ENCODE measurements at regions not wholly inside any gene's neighbourhood (a gene's known extent, or its start where the extent isn't known, plus 50 kb on each side); places are given as distances from the start of the nearest gene placed in this dataset.
"Not testable (repeated sequence)": the region's sequence is repeated elsewhere in the genome, so short reads cannot be mapped to it uniquely, and the experiment has no call there.

- no peaks in the 10 kb centered on the region for H3K27me3 ChIP-seq (ENCODE audit: control insufficient read depth in 1 of 2, insufficient read depth in 2 of 2, low read length in 2 of 2)
- H3K36me3 Mint-ChIP-seq (ENCODE audit: low read depth), result no peaks in the 10 kb centered on the region
- no peak overlapping the region for H3K27ac Mint-ChIP-seq
- no peak overlapping the region for H3K27ac ChIP-seq (ENCODE audit: low read depth in 1 of 2, low read length in 2 of 2)
- H3K9me3 ChIP-seq (ENCODE audit: control insufficient read depth in 1 of 2, insufficient read depth in 1 of 2, low read length in 2 of 2), result peaks cover 0 to 7% of the 10 kb centered on the region in 2 experiments
- intact Hi-C loops (cut with DNase I, micrococcal nuclease), result no loop called here
- no peaks in the 10 kb centered on the region for H3K4me1 ChIP-seq (ENCODE audit: insufficient read depth, low read length)
- CTCF ChIA-PET, result no interaction called here
- no peak overlapping the region for H3K4me3 Mint-ChIP-seq
- POLR2A ChIA-PET, result no interaction called here
- no peaks in the 10 kb centered on the region for H3K9me3 Mint-ChIP-seq
- no peak overlapping the region for H3K4me3 ChIP-seq (ENCODE audit: low read length)
- H3K27me3 Mint-ChIP-seq, result peaks cover 4% of the 10 kb centered on the region
- TF ChIP-seq, protein P1, sequence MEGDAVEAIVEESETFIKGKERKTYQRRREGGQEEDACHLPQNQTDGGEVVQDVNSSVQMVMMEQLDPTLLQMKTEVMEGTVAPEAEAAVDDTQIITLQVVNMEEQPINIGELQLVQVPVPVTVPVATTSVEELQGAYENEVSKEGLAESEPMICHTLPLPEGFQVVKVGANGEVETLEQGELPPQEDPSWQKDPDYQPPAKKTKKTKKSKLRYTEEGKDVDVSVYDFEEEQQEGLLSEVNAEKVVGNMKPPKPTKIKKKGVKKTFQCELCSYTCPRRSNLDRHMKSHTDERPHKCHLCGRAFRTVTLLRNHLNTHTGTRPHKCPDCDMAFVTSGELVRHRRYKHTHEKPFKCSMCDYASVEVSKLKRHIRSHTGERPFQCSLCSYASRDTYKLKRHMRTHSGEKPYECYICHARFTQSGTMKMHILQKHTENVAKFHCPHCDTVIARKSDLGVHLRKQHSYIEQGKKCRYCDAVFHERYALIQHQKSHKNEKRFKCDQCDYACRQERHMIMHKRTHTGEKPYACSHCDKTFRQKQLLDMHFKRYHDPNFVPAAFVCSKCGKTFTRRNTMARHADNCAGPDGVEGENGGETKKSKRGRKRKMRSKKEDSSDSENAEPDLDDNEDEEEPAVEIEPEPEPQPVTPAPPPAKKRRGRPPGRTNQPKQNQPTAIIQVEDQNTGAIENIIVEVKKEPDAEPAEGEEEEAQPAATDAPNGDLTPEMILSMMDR (IDR thresholded peaks at IDR 0.05), result no peak
- DNase-seq, result no peak
- ATAC-seq (ENCODE audit: poor library complexity), result no peak
- no peaks in the 10 kb centered on the region for H3K4me1 Mint-ChIP-seq (ENCODE audit: low read depth)
- H3K36me3 ChIP-seq (ENCODE audit: insufficient read depth, low read length), result no peaks in the 10 kb centered on the region
Observed at GRCh38 chr1:213419401-213420030, 368.5 kb downstream of the RPS6KC1 start.

DNA sequence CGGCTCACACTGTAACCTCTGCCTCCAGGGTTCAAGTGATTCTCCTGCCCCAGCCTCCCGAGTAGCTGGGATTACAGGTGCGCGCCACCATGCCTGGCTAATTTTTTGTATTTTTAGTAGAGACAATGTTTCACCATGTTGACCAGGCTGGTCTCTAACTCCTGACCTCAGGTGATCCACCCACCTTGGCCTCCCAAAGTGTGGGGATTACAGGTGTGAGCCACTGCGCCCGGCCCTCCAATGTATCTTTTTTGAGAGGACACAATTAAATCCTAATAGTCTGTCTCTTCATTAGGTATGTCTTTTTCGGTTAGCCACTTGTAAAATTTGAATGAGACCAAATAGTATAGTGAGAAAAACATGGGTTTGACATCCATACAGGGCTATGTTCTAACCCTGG lies 370.1 kb downstream of the RPS6KC1 start:
- H3K36me3 ChIP-seq (ENCODE audit: insufficient read depth, low read length); DNase-seq; H3K4me1 Mint-ChIP-seq (ENCODE audit: low read depth); CTCF ChIA-PET; H3K27me3 ChIP-seq (ENCODE audit: control insufficient read depth in 1 of 2, insufficient read depth in 2 of 2, low read length in 2 of 2); H3K4me3 ChIP-seq (ENCODE audit: low read length); H3K36me3 Mint-ChIP-seq (ENCODE audit: low read depth); H3K27ac Mint-ChIP-seq; H3K4me1 ChIP-seq (ENCODE audit: insufficient read depth, low read length); H3K4me3 Mint-ChIP-seq; H3K9me3 Mint-ChIP-seq; ATAC-seq (ENCODE audit: poor library complexity); intact Hi-C loops (cut with DNase I, micrococcal nuclease); H3K27ac ChIP-seq (ENCODE audit: low read depth in 1 of 2, low read length in 2 of 2): not testable (repeated sequence)
- POLR2A ChIA-PET, result interaction anchor here (0.5 kb wide), 1 partner anchor 28 kb away, joined by 3 read pairs; no protein-coding TSS in a partner anchor
- H3K27me3 Mint-ChIP-seq, result peaks cover 11% of the 10 kb centered on the region
- H3K9me3 ChIP-seq (ENCODE audit: control insufficient read depth in 1 of 2, insufficient read depth in 1 of 2, low read length in 2 of 2), result peaks cover 0 to 15% of the 10 kb centered on the region in 2 experiments

DNA sequence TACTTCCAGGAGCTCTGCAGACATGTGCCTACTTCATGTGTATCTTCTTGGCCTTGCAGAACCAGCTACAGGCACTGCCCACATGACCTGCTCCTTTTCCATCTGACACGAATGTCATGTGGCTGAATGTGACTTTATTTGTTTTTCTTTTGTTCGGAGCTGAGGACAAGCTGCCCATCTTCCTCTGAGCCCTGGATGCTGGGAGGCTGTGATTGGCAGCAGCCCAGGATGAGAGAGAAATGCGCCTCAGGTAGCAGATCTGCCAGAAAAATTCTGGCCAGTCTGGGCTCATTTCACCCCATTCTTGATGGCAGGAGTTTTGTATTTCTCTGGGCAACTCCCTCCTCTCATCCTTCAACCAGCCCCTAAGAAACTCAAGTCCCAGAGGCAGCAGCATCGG lies 372.0 kb downstream of the RPS6KC1 start:
- POLR2A ChIA-PET, result no interaction called here
- H3K36me3 ChIP-seq (ENCODE audit: insufficient read depth, low read length), result no peaks in the 10 kb centered on the region
- peaks cover 0 to 12% of the 10 kb centered on the region in 2 experiments for H3K9me3 ChIP-seq (ENCODE audit: control insufficient read depth in 1 of 2, insufficient read depth in 1 of 2, low read length in 2 of 2)
- H3K4me1 ChIP-seq (ENCODE audit: insufficient read depth, low read length), result no peaks in the 10 kb centered on the region
- Mint-ChIP-seq H3K27ac (no peak overlapping the region), H3K4me1 (ENCODE audit: low read depth) (no peaks in the 10 kb centered on the region), H3K4me3 (no peak overlapping the region), H3K27me3 (peaks cover 10% of the 10 kb centered on the region), H3K9me3 (no peaks in the 10 kb centered on the region), H3K36me3 (ENCODE audit: low read depth) (no peaks in the 10 kb centered on the region)
- no peak for DNase-seq
- H3K4me3 ChIP-seq (ENCODE audit: low read length), result no peak overlapping the region
- CTCF ChIA-PET, result no interaction called here
- ATAC-seq (ENCODE audit: poor library complexity), result no peak
- H3K27ac ChIP-seq (ENCODE audit: low read depth in 1 of 2, low read length in 2 of 2), result no peak overlapping the region
- TF ChIP-seq, protein P1 (IDR thresholded peaks at IDR 0.05), result no peak
- intact Hi-C loops (cut with DNase I, micrococcal nuclease), result no loop called here
- no peaks in the 10 kb centered on the region for H3K27me3 ChIP-seq (ENCODE audit: control insufficient read depth in 1 of 2, insufficient read depth in 2 of 2, low read length in 2 of 2)

DNA sequence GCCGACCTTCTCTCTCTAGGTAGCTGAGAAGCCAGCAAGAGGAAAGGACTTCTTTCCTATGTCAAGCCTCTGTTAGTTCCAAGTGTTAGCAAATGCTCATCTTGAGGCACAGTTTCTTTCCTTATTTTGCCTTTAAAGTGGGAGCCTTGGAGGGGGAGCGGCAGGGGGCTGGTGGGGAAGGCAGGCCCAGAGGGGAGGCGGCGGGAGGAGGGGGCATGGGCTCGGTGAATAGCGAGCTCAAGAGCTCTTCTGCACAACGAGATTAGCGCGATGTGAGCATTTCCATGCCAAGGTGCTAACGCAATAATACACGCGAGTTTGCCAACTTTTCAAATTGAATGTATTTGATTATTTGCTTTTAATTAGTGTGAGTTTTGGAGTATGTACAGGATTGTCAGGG lies 372.6 kb downstream of the RPS6KC1 start:
- no peaks in the 10 kb centered on the region for H3K4me1 ChIP-seq (ENCODE audit: insufficient read depth, low read length)
- ATAC-seq (ENCODE audit: poor library complexity) (no peak), DNase-seq (no peak)
- H3K27me3 Mint-ChIP-seq, result peaks cover 8% of the 10 kb centered on the region
- H3K9me3 ChIP-seq (ENCODE audit: control insufficient read depth in 1 of 2, insufficient read depth in 1 of 2, low read length in 2 of 2), result peaks cover 0 to 11% of the 10 kb centered on the region in 2 experiments
- intact Hi-C loops (cut with DNase I, micrococcal nuclease), result no loop called here
- no peaks in the 10 kb centered on the region for H3K27me3 ChIP-seq (ENCODE audit: control insufficient read depth in 1 of 2, insufficient read depth in 2 of 2, low read length in 2 of 2)
- H3K4me3 Mint-ChIP-seq, result no peak overlapping the region
- H3K9me3 Mint-ChIP-seq, result no peaks in the 10 kb centered on the region
- H3K4me1 Mint-ChIP-seq (ENCODE audit: low read depth), result no peaks in the 10 kb centered on the region
- no peak overlapping the region for H3K27ac ChIP-seq (ENCODE audit: low read depth in 1 of 2, low read length in 2 of 2)
- no peak overlapping the region for H3K27ac Mint-ChIP-seq
- H3K36me3 Mint-ChIP-seq (ENCODE audit: low read depth), result no peaks in the 10 kb centered on the region
- ChIA-PET CTCF (no interaction called here), POLR2A (no interaction called here)
- no peaks in the 10 kb centered on the region for H3K36me3 ChIP-seq (ENCODE audit: insufficient read depth, low read length)
- H3K4me3 ChIP-seq (ENCODE audit: low read length), result no peak overlapping the region
- TF ChIP-seq, protein P1 (IDR thresholded peaks at IDR 0.05), result no peak

Measured in CD4-positive, alpha-beta T cell (primary cell).